Transverse colon (tissue), 4 donors: ENCODE measurements at regions not wholly inside any gene's neighbourhood (a gene's known extent, or its start where the extent isn't known, plus 50 kb on each side); places are given as distances from the start of the nearest gene placed in this dataset.

ENCODE experiments used
- CTCF ChIP-seq, 5 experiments: fragments of 200-600 bp in 3 of 5; fragments of 450-650 bp in 2 of 5; sonication (generic) in 3 of 5; IDR thresholded peaks; 1 replicate in 2 of 5; 2 replicates in 3 of 5; pipeline ENCODE4 v1.5.1; 2016 to 2017; ENCODE audit warnings: antibody characterized with exemption in 5 of 5, inconsistent platforms in 3 of 5, mild to moderate bottlenecking in 2 of 5, moderate library complexity in 1 of 5
- EP300 ChIP-seq: sonication (generic); formaldehyde crosslinking; IDR thresholded peaks from one replicate; pipeline ENCODE4 v1.6.1; 2017; ENCODE audit warnings: antibody characterized with exemption, low read depth
- POLR2A ChIP-seq: fragments of 450-650 bp; IDR thresholded peaks from one replicate; pipeline ENCODE4 v1.6.1; 2016; ENCODE audit warnings: antibody characterized with exemption, mild to moderate bottlenecking, moderate library complexity
- POLR2AphosphoS5 ChIP-seq, 3 donors: sonication (generic); formaldehyde crosslinking; IDR thresholded peaks; one replicate each; pipeline ENCODE4 v1.6.1; 2016; ENCODE audit warnings: antibody characterized with exemption in 3 of 3

- TF ChIP-seq CTCF (IDR thresholded peaks at IDR 0.05) (no peak), EP300 (no peak), POLR2AphosphoS5 (IDR thresholded peaks at IDR 0.05) (no peak), POLR2A (no peak)
These were observed 1269.5 kb downstream of the TYW1 start for GRCh38 chr7:68266004-68266579.
